Muscle layer of colon (tissue), 2 donors: ENCODE measurements at regions not wholly inside any gene's neighbourhood (a gene's known extent, or its start where the extent isn't known, plus 50 kb on each side); places are given as distances from the start of the nearest gene placed in this dataset.
"Not testable (repeated sequence)": the region's sequence is repeated elsewhere in the genome, so short reads cannot be mapped to it uniquely, and the experiment has no call there.

Experiments
- H3K27ac ChIP-seq: one replicate; pipeline ENCODE4 v1.7.0; 2013; ENCODE audit warnings: low read depth, mild to moderate bottlenecking, low read length, moderate library complexity
- H3K27me3 ChIP-seq, 2 donors: one replicate each; pipeline ENCODE4 v1.7.0; 2013; ENCODE audit warnings: low read length in 2 of 2, mild to moderate bottlenecking in 2 of 2; ENCODE audit not compliant: insufficient read depth in 2 of 2, control insufficient read depth in 1 of 2
- H3K36me3 ChIP-seq: one replicate; pipeline ENCODE4 v1.7.0; 2013; ENCODE audit warnings: mild to moderate bottlenecking, low read length; ENCODE audit not compliant: insufficient read depth
- H3K4me1 ChIP-seq: one replicate; pipeline ENCODE4 v1.7.0; 2013; ENCODE audit warnings: mild to moderate bottlenecking, low read length; ENCODE audit not compliant: insufficient read depth
- H3K4me3 ChIP-seq, 2 donors: one replicate each; pipeline ENCODE4 v1.7.0; 2013; ENCODE audit warnings: low read length in 2 of 2, low read depth in 1 of 2, mild to moderate bottlenecking in 1 of 2, moderate library complexity in 1 of 2
- H3K9ac ChIP-seq: one replicate; pipeline ENCODE4 v1.7.0; 2013; ENCODE audit warnings: low read length
- H3K9me3 ChIP-seq: one replicate; pipeline ENCODE4 v1.7.0; 2013; ENCODE audit warnings: mild to moderate bottlenecking, low read length
- donor health status: abdominal sarcoma.
- donor health status: Adenocarcinoma of cecum.

- Histone ChIP-seq H3K9me3 (no peaks in the 10 kb centered on the region), H3K9ac (no peak overlapping the region), H3K27ac (no peak overlapping the region)
These were observed 346.0 kb upstream of the NCAM1 start for GRCh38 chr11:112615238-112615637.

GRCh38 chr11:112615891-112616290 lies 345.3 kb upstream of the NCAM1 start:
- Histone ChIP-seq H3K9me3 (no peaks in the 10 kb centered on the region), H3K27ac (no peak overlapping the region), H3K4me3 (no peak overlapping the region), H3K36me3 (no peaks in the 10 kb centered on the region), H3K4me1 (peaks cover 10% of the 10 kb centered on the region), H3K27me3 (no peaks in the 10 kb centered on the region), H3K9ac (no peak overlapping the region)

More at GRCh38 chr11:112615238-112615637, 346.0 kb upstream of the NCAM1 start:
- Histone ChIP-seq H3K4me1 (peaks cover 10% of the 10 kb centered on the region), H3K36me3 (no peaks in the 10 kb centered on the region), H3K4me3 (no peak overlapping the region), H3K27me3 (no peaks in the 10 kb centered on the region)

GRCh38 chr11:112616327-112617097 lies 344.7 kb upstream of the NCAM1 start:
- no peaks in the 10 kb centered on the region for H3K36me3 ChIP-seq
- no peaks in the 10 kb centered on the region for H3K9me3 ChIP-seq
- no peak overlapping the region for H3K9ac ChIP-seq
- no peak overlapping the region for H3K4me3 ChIP-seq
- H3K27me3 ChIP-seq: no peaks in the 10 kb centered on the region
- no peak overlapping the region for H3K27ac ChIP-seq
- peaks cover 10% of the 10 kb centered on the region for H3K4me1 ChIP-seq

GRCh38 chr11:112617098-112617425 lies 344.2 kb upstream of the NCAM1 start:
- no peak overlapping the region for H3K27ac ChIP-seq
- no peaks in the 10 kb centered on the region for H3K36me3 ChIP-seq
- no peaks in the 10 kb centered on the region for H3K9me3 ChIP-seq
- H3K27me3 ChIP-seq: no peaks in the 10 kb centered on the region
- no peak overlapping the region for H3K4me3 ChIP-seq
- no peak overlapping the region for H3K9ac ChIP-seq
- peaks cover 10% of the 10 kb centered on the region for H3K4me1 ChIP-seq

GRCh38 chr11:112617977-112618826 lies 343.0 kb upstream of the NCAM1 start:
- Histone ChIP-seq H3K9ac (no peak overlapping the region), H3K27me3 (no peaks in the 10 kb centered on the region), H3K9me3 (no peaks in the 10 kb centered on the region), H3K4me1 (peaks cover 5% of the 10 kb centered on the region), H3K36me3 (no peaks in the 10 kb centered on the region), H3K27ac (no peak overlapping the region), H3K4me3 (no peak overlapping the region)

- no peak overlapping the region for H3K27ac ChIP-seq
- H3K4me3 ChIP-seq: no peak overlapping the region
- no peaks in the 10 kb centered on the region for H3K36me3 ChIP-seq
- no peak overlapping the region for H3K9ac ChIP-seq
- H3K27me3 ChIP-seq: no peaks in the 10 kb centered on the region
- H3K9me3 ChIP-seq: no peaks in the 10 kb centered on the region
- no peaks in the 10 kb centered on the region for H3K4me1 ChIP-seq
These were observed 342.1 kb upstream of the NCAM1 start for GRCh38 chr11:112619106-112619505.

- Histone ChIP-seq H3K36me3 (no peaks in the 10 kb centered on the region), H3K9me3 (no peaks in the 10 kb centered on the region), H3K4me3 (no peak overlapping the region), H3K27me3 (no peaks in the 10 kb centered on the region), H3K27ac (no peak overlapping the region), H3K4me1 (no peaks in the 10 kb centered on the region), H3K9ac (no peak overlapping the region)
These were observed 340.4 kb upstream of the NCAM1 start for GRCh38 chr11:112620621-112621394.

GRCh38 chr11:112623057-112623456 lies 338.2 kb upstream of the NCAM1 start:
- H3K9me3 ChIP-seq: no peaks in the 10 kb centered on the region
- no peak overlapping the region for H3K4me3 ChIP-seq
- H3K27ac ChIP-seq: no peak overlapping the region
- no peaks in the 10 kb centered on the region for H3K4me1 ChIP-seq
- no peaks in the 10 kb centered on the region for H3K27me3 ChIP-seq
- no peak overlapping the region for H3K9ac ChIP-seq
- no peaks in the 10 kb centered on the region for H3K36me3 ChIP-seq

- H3K36me3 ChIP-seq: no peaks in the 10 kb centered on the region
- no peak overlapping the region for H3K27ac ChIP-seq
- no peaks in the 10 kb centered on the region for H3K27me3 ChIP-seq
- no peaks in the 10 kb centered on the region for H3K4me1 ChIP-seq
- no peak overlapping the region for H3K4me3 ChIP-seq
- H3K9ac ChIP-seq: no peak overlapping the region
- no peaks in the 10 kb centered on the region for H3K9me3 ChIP-seq
These were observed 336.8 kb upstream of the NCAM1 start for GRCh38 chr11:112624431-112624830.

- not testable (repeated sequence) for H3K9ac ChIP-seq, H3K27me3 ChIP-seq, H3K36me3 ChIP-seq, H3K27ac ChIP-seq, H3K9me3 ChIP-seq, H3K4me1 ChIP-seq, H3K4me3 ChIP-seq
These were observed 336.2 kb upstream of the NCAM1 start for GRCh38 chr11:112624971-112625370.

GRCh38 chr11:112625814-112626213 lies 335.4 kb upstream of the NCAM1 start:
- H3K4me3 ChIP-seq: no peak overlapping the region
- no peak overlapping the region for H3K27ac ChIP-seq
- no peaks in the 10 kb centered on the region for H3K4me1 ChIP-seq
- H3K9me3 ChIP-seq: no peaks in the 10 kb centered on the region
- H3K9ac ChIP-seq: no peak overlapping the region
- H3K27me3 ChIP-seq: no peaks in the 10 kb centered on the region
- no peaks in the 10 kb centered on the region for H3K36me3 ChIP-seq
